Activated T-cell treated with anti-CD3 and anti-CD28 coated beads for 48 hours (primary cell): ENCODE measurements at regions not wholly inside any gene's neighbourhood (a gene's known extent, or its start where the extent isn't known, plus 50 kb on each side); places are given as distances from the start of the nearest gene placed in this dataset.

Experiments used
- DNase-seq: peaks from one replicate; pipeline ENCODE4 v3.0.0-alpha.2; 2020; ENCODE audit warnings: low read depth

DNA sequence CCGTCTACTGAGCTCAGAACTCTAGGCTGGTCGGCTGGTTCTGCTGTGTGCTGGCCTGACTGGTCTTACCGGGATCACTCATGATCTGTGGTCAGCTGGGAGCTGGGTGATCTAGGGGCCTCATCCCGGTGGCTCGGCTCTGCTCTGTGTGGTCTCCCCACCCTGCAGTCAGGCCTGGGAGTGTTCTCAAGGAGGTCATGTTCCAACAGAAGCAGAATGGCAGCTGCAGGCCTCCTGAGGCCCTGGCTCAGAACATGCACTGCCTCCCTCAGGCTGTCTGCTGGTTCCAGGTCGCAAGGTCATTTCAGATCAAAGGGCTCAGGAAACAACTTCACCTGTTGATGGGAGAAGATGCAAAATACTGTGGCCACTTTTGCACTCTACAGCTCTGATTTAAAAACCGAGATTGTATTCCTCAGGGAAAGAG is 81.1 kb upstream of the RFX8 start:
- DNase-seq = no peak

DNA sequence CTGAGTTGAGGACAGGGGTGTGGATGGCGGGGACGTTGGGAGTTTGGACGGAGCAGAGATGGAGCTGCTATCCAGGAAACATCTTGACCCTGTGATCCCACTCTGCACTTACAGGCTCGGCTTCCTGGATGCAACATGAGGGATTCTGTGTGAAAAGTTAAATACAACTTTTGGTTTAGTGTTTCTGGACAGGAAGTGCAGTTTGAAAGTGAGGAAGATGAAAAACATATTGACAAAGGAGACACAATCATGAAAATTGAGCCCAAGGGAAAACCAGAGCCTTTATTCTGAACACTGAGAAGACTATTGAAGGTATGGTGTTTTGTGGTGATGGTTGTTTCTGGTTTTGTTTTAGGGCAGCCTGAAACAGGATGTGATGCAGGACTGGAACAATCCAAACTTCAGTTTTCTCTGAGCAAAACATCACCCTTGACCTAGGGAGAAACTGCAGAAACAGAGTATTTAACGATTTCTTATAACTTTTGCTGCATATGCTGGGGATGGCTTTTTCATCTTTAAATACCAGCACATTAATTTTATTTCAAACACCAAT is 76.5 kb upstream of the RFX8 start:
- no peak for DNase-seq

DNA sequence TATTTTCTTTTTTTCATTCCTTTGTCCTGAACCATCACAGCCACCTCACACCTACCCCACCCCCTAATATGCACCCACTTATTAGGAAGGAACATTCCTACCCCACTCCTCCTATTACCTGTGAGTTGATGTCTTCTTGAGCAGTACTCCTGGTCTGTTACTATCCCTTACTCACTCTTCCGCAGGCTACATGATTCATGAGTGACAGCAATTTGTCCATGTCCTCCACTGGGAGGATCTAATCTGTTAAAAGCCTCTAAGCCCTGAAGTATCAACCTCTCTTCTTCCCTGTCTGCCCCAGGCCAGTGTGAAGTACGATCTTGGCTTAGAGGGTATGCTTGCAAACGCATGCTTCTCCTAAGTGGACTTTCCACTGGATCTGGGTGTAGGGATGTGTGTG is 75.6 kb upstream of the RFX8 start:
- DNase-seq = no peak

DNA sequence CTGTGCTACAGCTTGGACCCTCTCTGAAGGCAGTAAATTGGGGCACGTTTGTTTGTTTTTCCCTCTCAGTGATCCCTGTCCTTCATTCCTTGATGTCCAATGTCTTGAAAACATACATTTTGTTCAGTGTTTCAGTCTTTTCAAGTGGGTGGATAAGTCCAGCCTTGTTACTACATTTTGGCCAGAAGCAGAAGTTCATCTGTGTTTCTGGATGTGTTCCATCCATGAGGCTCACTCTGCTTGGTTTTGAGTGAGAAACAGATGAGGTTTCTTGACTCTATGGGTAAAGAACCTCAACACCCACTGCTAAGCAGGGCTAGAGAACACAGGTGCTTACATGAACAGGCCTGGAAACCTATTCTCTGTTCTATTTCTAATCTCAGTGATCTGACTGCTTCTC is 74.5 kb upstream of the RFX8 start:
- no peak for DNase-seq

DNA sequence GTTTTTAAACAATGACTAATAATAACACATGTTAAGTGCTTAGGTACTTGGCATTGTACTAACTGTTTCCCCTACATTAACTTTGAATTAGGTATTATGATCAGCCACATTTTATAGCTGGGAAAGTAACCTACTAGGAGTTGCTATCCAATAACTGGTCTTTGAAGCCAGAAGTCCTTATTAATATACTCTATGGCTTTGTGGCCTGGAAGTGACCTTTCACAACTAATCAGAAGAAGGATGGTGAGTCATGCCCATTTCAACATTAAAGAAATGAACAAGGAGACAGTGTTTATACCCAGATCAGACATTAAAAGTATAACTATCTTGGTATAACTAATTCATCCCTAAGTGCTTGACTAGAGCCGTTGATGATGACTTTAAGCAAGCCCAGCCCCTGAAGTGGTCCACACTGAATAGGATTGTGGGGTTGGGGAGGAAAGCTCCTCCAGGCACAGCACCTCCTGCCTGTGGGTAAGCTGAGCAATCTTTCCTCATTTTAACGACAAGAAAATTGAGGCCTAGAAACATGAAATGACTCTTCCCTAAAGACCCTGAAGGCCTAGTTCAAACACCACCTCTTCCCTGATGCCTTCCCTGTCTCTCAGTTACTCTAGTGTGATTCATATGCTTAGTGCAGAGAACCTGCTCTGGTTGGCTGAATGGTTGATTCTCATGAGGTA is 71.6 kb upstream of the RFX8 start:
- DNase-seq = no peak

DNA sequence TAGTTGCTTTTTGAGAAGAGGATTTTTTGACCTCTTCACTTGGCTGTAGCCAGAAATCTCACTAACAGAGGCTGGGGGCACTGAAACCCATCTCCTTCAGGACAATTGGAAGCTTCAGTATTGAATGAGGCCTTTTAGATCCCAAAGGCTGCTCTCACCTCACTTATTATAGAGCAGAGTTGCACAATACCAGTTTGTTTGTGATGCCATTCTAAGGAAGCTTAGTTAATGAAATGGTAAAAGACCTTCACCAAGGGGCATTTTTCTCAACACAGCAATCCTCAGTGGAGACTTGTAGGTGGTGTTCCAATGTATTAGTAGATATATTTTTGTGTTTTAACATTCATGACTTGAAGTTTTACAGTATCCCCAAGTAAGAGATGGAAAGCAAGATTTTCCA is 71.0 kb upstream of the RFX8 start:
- no peak for DNase-seq

DNA sequence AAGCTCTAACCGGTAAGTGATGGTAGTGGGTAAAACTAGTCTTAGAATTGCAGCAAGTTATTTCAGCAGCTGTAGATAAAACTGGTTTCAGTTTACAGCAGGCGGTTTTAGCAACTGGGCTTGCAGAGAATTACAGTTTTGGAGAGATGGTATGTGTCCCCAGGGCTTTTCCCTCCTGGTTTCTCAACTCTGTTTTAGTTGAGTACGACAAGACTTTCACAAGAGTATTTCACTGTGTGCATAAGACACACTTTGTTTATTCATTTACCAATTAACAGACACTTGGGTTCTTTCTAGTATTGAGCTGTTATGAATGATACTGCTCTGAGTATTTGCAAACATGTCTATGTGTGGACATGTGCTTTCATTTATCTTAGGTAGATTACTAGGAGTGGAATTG is 65.6 kb upstream of the RFX8 start:
- DNase-seq = no peak

DNA sequence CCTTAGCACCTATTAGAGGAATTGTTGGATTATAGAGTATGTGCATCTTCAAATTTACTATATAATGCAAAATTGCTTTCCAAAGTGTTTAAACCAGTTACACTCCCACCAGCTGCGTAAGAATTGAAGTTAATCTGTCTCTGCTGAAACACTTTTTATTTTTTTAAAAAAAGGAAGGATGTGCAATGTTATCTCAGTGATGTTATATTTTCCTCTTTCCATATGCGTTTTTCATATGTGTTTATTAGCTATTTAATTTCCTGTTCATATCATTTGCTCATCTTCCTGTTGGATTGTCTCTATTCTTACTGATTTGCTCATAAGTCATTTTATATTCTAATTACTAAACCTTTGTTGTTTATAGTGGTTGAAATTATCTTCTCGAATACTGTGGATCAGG is 63.2 kb upstream of the RFX8 start:
- no peak for DNase-seq

DNA sequence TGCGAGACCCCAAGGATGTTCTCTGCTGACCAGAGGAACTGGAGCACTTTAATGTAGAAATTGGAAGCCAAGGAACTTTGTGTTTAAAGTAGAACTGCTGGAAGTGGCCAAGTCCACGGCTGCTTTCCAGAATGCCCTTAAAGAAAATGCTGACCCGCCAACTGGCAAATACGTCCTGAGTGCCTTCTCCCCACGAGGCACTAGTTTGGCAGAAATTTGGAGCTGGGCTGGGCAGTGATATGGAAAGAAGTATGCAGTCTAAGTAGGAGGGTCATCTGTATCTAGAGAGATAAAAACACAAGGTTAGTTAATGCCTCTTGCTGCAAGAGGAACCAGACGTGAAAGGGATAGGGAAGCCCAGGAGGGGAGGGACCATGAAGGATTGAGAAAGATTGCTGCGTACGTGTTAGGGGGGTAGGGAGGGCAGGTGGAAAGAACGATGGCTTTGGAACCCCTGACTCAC is 59.3 kb upstream of the RFX8 start:
- DNase-seq = no peak

DNA sequence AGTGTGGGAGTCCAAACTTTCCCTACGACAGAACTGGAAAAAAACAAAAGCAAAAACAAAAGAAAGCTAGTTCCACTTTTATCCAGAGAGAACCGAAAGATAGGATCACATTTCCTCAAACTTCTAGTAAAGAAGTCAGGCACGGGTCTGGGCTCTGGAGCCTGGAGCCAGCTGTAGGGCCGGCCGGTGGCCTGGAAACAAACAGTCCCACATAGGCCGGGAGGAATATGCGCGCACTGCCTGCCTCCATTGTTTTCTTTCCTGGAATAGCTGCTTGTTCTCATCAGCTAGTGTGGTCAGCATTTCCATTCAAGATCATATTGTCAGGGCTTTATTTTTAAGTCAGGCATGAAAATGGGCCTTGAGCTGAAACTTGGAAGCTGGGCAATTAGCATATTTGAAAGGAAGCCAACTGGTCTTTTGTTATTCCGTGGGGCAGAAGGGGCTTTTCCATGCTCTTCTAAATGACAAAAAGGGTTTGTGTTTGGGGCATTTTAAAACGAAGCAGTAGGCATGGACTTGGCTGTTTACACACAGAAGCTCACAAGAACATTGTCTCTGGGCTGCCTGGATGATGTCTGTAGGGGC is 58.7 kb upstream of the RFX8 start:
- DNase-seq = no peak

DNA sequence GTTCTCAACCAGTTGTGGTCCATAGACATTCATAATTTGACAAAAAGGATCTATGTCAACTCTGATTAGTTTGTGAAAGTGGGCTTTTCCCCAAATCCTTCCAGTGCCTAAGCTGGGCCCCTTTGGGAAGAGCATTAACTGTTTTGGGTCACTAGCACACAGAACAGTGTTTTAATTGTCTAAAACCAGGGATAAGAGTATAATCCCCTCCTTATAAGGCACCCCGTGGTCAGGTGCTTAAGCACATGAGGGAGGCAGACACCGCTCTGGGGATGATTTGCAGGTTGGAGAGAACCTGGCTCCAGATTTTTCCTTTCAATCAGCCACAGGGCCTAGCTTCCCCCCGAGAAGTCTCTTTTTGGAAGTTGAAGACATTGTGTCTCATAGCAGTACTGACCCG is 53.6 kb upstream of the RFX8 start:
- no peak for DNase-seq

DNA sequence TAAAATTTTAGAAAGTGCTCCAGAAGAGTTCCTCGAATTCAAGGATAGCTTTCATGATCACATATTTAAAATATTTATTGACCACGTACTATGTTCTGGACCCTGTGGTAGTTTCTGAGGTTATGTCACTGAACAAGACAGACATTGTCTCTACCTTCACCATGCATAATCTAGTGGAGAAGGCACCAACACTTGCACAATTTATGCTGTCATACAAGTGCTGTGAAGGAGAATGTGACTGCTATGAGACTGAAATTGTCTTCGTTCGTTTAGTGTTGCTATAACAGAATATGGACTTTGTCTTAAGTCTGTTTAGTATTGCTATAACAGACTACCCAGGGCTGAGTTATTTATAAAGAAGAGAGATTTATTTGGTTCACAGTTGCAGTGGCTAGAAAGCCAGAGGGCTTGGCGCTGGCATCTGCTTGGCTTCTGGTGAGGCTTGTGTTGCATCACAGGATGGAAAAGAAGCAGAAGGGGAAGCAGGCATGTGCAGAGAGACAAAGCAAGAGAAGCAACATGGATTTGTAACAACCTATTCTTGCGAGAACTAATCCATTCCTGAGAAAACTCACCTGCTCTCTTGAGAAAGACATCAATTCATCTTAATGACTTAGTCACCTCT is 50.0 kb upstream of the RFX8 start:
- DNase-seq = no peak
